HepG2 (cell line): ENCODE measurements at regions not wholly inside any gene's neighbourhood (a gene's known extent, or its start where the extent isn't known, plus 50 kb on each side); places are given as distances from the start of the nearest gene placed in this dataset.

ENCODE experiments used
- ATAC-seq: fragments of 200-7000 bp; cut with Tn5 transposase; 3 replicates; pipeline ENCODE4 v1.9.1; 2020; ENCODE audit warnings: mild to moderate bottlenecking, moderate library complexity
- BruUV-seq: library from RNA; stranded (reverse); fragments of 400-500 nt; replicated peaks from 2 replicates; lab custom pipeline; 2021; lab: Mats Ljungman, UMichigan
- CTCF ChIA-PET: fragments of 300-600 bp; formaldehyde crosslinking; extraction: SDS; loops from one replicate; lab custom pipeline; 2021; ENCODE audit warnings: low total read pairs, inconsistent platforms, low intra/inter-chr PET ratio; lab: Yijun Ruan, JAX
- POLR2A ChIA-PET: fragments of 350-600 bp; sonication (Branson Sonifier 250); formaldehyde crosslinking; loops from one replicate; lab custom pipeline; 2020; ENCODE audit warnings: antibody characterized with exemption, inconsistent platforms; lab: Yijun Ruan, JAX
- DNase-seq: peaks from one replicate; pipeline ENCODE4 v3.0.0-alpha.2; 2015; ENCODE audit warnings: low spot score
- FAIRE-seq: peaks from 3 replicates; lab custom pipeline; 2011; peaks lifted over from hg19 to GRCh38; lab: Jason Lieb, UNC
- H2AFZ ChIP-seq: one replicate; pipeline ENCODE4 v1.6.1; 2011; ENCODE audit warnings: low read length, inconsistent platforms
- H3K27ac ChIP-seq: fragments of 300-600 bp; 3 replicates; pipeline ENCODE4 v1.8.0; 2011; ENCODE audit warnings: mixed run types, mild to moderate bottlenecking, mixed read lengths, low read length, inconsistent platforms; ENCODE audit not compliant: insufficient read depth; ENCODE audit errors: extremely low read length
- H3K27me3 ChIP-seq, 2 experiments: fragments of 200-600 bp in 1 of 2; 2 replicates in 1 of 2; 3 replicates in 1 of 2; pipeline versions ENCODE4 v1.6.0 to v1.8.0; 2011; ENCODE audit warnings: low read length in 2 of 2, mild to moderate bottlenecking in 2 of 2, moderate library complexity in 2 of 2, inconsistent platforms in 1 of 2; ENCODE audit not compliant: insufficient read depth in 2 of 2, control insufficient read depth in 1 of 2
- H3K36me3 ChIP-seq, 2 experiments: fragments of 200-600 bp in 1 of 2; replicated peaks in 1 of 2; 2 replicates in 1 of 2; 3 replicates in 1 of 2; pipeline versions ENCODE4 v1.5.1 to v1.8.0; 2011; ENCODE audit warnings: low read length in 2 of 2, inconsistent platforms in 1 of 2; ENCODE audit not compliant: insufficient read depth in 2 of 2, control insufficient read depth in 1 of 2
- H3K4me1 ChIP-seq: 2 replicates; pipeline ENCODE4 v1.5.1; 2012; ENCODE audit warnings: low read length, inconsistent platforms; ENCODE audit not compliant: insufficient read depth
- H3K4me2 ChIP-seq: 2 replicates; pipeline ENCODE4 v1.6.0; 2011; ENCODE audit warnings: low read depth, low read length, inconsistent platforms
- H3K4me3 ChIP-seq, 3 experiments: fragments of 200-600 bp in 1 of 3; sonication (generic), shearing (Covaris generic) in 1 of 3; replicated peaks in 1 of 3; 2 replicates each; pipeline ENCODE4 v1.5.1; 2011 to 2016; ENCODE audit warnings: low read length in 3 of 3, inconsistent platforms in 2 of 3, low read depth in 2 of 3, mild to moderate bottlenecking in 2 of 3, control low read depth in 1 of 3, mixed read lengths in 1 of 3; ENCODE audit not compliant: insufficient read depth in 1 of 3
- H3K79me2 ChIP-seq: one replicate; pipeline ENCODE4 v1.6.1; 2011; ENCODE audit warnings: low read length, inconsistent platforms; ENCODE audit not compliant: insufficient read depth
- H3K9ac ChIP-seq: 2 replicates; pipeline ENCODE4 v1.6.0; 2011; ENCODE audit warnings: mild to moderate bottlenecking, low read depth, low read length, inconsistent platforms; ENCODE audit not compliant: insufficient read depth
- H3K9me3 ChIP-seq: 2 replicates; pipeline ENCODE4 v1.5.1; 2012; ENCODE audit warnings: mild to moderate bottlenecking, low read length
- H4K20me1 ChIP-seq: 2 replicates; pipeline ENCODE4 v1.6.0; 2011; ENCODE audit warnings: inconsistent platforms, mild to moderate bottlenecking, low read length, moderate library complexity; ENCODE audit not compliant: insufficient read depth
- AKAP8 ChIP-seq: sonication (generic); formaldehyde crosslinking; IDR thresholded peaks from 2 replicates; pipeline ENCODE4 v1.5.1; 2020; ENCODE audit warnings: mild to moderate bottlenecking, missing genetic modification reagents
- CHCHD3 ChIP-seq: sonication (generic); formaldehyde crosslinking; IDR thresholded peaks from 2 replicates; pipeline ENCODE4 v1.8.0; 2022; ENCODE audit warnings: mild to moderate bottlenecking, missing genetic modification reagents, moderate library complexity
- ERF ChIP-seq: IDR thresholded peaks from 2 replicates; pipeline ENCODE4 v1.6.1; 2018; ENCODE audit warnings: missing biosample characterization, missing genetic modification reagents
- MXD1 ChIP-seq: sonication (generic); formaldehyde crosslinking; IDR thresholded peaks from 2 replicates; pipeline ENCODE4 v1.4.0; 2020; ENCODE audit warnings: mild to moderate bottlenecking, missing genetic modification reagents
- YEATS4 ChIP-seq: sonication (generic); formaldehyde crosslinking; IDR thresholded peaks from 2 replicates; pipeline ENCODE4 v1.4.0; 2020; ENCODE audit warnings: missing genetic modification reagents, borderline replicate concordance
- ZFP82 ChIP-seq: sonication (generic); formaldehyde crosslinking; IDR thresholded peaks from 2 replicates; pipeline ENCODE4 v1.5.1; 2020; ENCODE audit warnings: mild to moderate bottlenecking, missing genetic modification reagents, borderline replicate concordance
- ZKSCAN1 ChIP-seq: fragments of 150-350 bp; IDR thresholded peaks from 2 replicates; pipeline ENCODE4 v1.6.1; 2014; ENCODE audit warnings: low read length
- ZNF670 ChIP-seq: sonication (generic); formaldehyde crosslinking; IDR thresholded peaks from 2 replicates; pipeline ENCODE4 v1.8.0; 2022; ENCODE audit warnings: mild to moderate bottlenecking, missing genetic modification reagents, borderline replicate concordance
- WGBS: methylation state at CpG from one replicate; pipeline ENCODE4 v1.1.6; 2017; ENCODE audit warnings: low lambda C conversion rate; 5-methylcytosine and 5-hydroxymethylcytosine counted together
- in situ Hi-C: cut with HindIII; loops from 2 replicates; pipeline ENCODE4 v1.10.0; 2017; ENCODE audit warnings: low pct_unique_long_range_greater_than_20kb; ENCODE audit not compliant: extremely low pct_ligation_motif_present
- intact Hi-C: fragments of 100-400 bp; cut with micrococcal nuclease; formaldehyde crosslinking; loops from one replicate; pipeline ENCODE4 v1.10.0; 2022; ENCODE audit not compliant: unreplicated experiment
- TF ChIP-seq, protein P1 (sequence below): sonication (generic); formaldehyde crosslinking; IDR thresholded peaks from 2 replicates; pipeline ENCODE4 v1.5.0; 2020; ENCODE audit warnings: mild to moderate bottlenecking, missing genetic modification reagents
- TF ChIP-seq, protein P2 (sequence below): sonication (generic); formaldehyde crosslinking; IDR thresholded peaks from 2 replicates; pipeline ENCODE4 v1.8.1; 2022; ENCODE audit warnings: low read depth, mild to moderate bottlenecking, missing genetic modification reagents

GRCh38 chr5:28823231-28823630, 1784.8 kb upstream of the CDH9 start:
- intact Hi-C loops: no loop called here
- H3K9ac ChIP-seq: no peak overlapping the region
- DNase-seq (no peak), ATAC-seq (no peak)
- in situ Hi-C loops: no loop called here
- H3K27ac ChIP-seq: no peak overlapping the region
- POLR2A ChIA-PET: no interaction called here
- no peaks in the 10 kb centered on the region for H3K36me3 ChIP-seq
- no peak overlapping the region for H3K4me3 ChIP-seq
- no TSS peak for BruUV-seq
- H2AFZ ChIP-seq: no peak overlapping the region
- TF ChIP-seq YEATS4 (CRISPR knock-in tag) (no peak), CHCHD3 (CRISPR knock-in tag) (no peak), ZFP82 (no peak), ERF (CRISPR knock-in tag) (no peak), ZKSCAN1 (no peak), ZNF670 (CRISPR knock-in tag) (no peak), AKAP8 (CRISPR knock-in tag) (no peak), MXD1 (no peak)
- TF ChIP-seq, protein P1, sequence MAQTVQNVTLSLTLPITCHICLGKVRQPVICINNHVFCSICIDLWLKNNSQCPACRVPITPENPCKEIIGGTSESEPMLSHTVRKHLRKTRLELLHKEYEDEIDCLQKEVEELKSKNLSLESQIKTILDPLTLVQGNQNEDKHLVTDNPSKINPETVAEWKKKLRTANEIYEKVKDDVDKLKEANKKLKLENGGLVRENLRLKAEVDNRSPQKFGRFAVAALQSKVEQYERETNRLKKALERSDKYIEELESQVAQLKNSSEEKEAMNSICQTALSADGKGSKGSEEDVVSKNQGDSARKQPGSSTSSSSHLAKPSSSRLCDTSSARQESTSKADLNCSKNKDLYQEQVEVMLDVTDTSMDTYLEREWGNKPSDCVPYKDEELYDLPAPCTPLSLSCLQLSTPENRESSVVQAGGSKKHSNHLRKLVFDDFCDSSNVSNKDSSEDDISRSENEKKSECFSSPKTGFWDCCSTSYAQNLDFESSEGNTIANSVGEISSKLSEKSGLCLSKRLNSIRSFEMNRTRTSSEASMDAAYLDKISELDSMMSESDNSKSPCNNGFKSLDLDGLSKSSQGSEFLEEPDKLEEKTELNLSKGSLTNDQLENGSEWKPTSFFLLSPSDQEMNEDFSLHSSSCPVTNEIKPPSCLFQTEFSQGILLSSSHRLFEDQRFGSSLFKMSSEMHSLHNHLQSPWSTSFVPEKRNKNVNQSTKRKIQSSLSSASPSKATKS: no peak
- TF ChIP-seq, protein P2, sequence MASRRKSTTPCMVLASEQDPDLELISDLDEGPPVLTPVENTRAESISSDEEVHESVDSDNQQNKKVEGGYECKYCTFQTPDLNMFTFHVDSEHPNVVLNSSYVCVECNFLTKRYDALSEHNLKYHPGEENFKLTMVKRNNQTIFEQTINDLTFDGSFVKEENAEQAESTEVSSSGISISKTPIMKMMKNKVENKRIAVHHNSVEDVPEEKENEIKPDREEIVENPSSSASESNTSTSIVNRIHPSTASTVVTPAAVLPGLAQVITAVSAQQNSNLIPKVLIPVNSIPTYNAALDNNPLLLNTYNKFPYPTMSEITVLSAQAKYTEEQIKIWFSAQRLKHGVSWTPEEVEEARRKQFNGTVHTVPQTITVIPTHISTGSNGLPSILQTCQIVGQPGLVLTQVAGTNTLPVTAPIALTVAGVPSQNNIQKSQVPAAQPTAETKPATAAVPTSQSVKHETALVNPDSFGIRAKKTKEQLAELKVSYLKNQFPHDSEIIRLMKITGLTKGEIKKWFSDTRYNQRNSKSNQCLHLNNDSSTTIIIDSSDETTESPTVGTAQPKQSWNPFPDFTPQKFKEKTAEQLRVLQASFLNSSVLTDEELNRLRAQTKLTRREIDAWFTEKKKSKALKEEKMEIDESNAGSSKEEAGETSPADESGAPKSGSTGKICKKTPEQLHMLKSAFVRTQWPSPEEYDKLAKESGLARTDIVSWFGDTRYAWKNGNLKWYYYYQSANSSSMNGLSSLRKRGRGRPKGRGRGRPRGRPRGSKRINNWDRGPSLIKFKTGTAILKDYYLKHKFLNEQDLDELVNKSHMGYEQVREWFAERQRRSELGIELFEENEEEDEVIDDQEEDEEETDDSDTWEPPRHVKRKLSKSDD (CRISPR knock-in tag): no peak
- TF ChIP-seq, all 625 proteins: peak for 0
- Histone ChIP-seq H3K79me2 (no peaks in the 10 kb centered on the region), H3K4me1 (no peaks in the 10 kb centered on the region), H3K9me3 (peaks cover 24% of the 10 kb centered on the region), H3K4me2 (no peak overlapping the region), H4K20me1 (no peaks in the 10 kb centered on the region), H3K27me3 (no peaks in the 10 kb centered on the region)
- CTCF ChIA-PET: no interaction called here
- 0% methylated on average over 1 of the region's 1 CpG for WGBS
- FAIRE-seq: no peak
